ENCODE measurements at regions not wholly inside any gene's neighbourhood (a gene's known extent, or its start where the extent isn't known, plus 50 kb on each side); places are given as distances from the start of the nearest gene placed in this dataset.

- TF ChIP-seq EZH2 (IDR thresholded peaks at IDR 0.05; ENCODE audit: low read length, unreplicated experiment) (no peak), CTCF (conservative IDR thresholded peaks at IDR 0.05; ENCODE audit: low read depth, low read length) (no peak)
These were observed 496.7 kb downstream of the TYW1 start for GRCh38 chr7:67493366-67493765.
